Motor neuron (in vitro differentiated cells): ENCODE measurements at regions not wholly inside any gene's neighbourhood (a gene's known extent, or its start where the extent isn't known, plus 50 kb on each side); places are given as distances from the start of the nearest gene placed in this dataset.

Source experiments
- ATAC-seq, 8 experiments: fragments of 200-7000 bp; cut with Tn5 transposase; replicated peaks in 6 of 8; 2 replicates each; pipeline ENCODE4 v1.8.0; 2021; ENCODE audit warnings: mild to moderate bottlenecking in 8 of 8, moderate library complexity in 8 of 8
- H3K27ac ChIP-seq, 2 donors: fragments of 250-450 bp; sonication (Bioruptor Pico); 2 replicates each; pipeline ENCODE4 v1.9.0; 2021; ENCODE audit warnings: antibody characterized with exemption in 2 of 2, mild to moderate bottlenecking in 2 of 2, moderate library complexity in 1 of 2
- H3K4me1 ChIP-seq, 2 donors: fragments of 250-450 bp; sonication (Bioruptor Pico); replicated peaks in 1 of 2; 2 replicates each; pipeline ENCODE4 v1.6.1; 2021; ENCODE audit warnings: antibody characterized with exemption in 2 of 2, mild to moderate bottlenecking in 2 of 2, moderate library complexity in 1 of 2
- H3K4me3 ChIP-seq, 5 donors: fragments of 250-450 bp; sonication (Bioruptor Pico); 2 replicates each; pipeline ENCODE4 v1.9.0; 2021; ENCODE audit warnings: antibody characterized with exemption in 5 of 5, mild to moderate bottlenecking in 5 of 5, moderate library complexity in 4 of 5
- WGBS, 10 experiments: fragments of 450-650 bp; shearing (Covaris generic); methylation state at CpG; one replicate each; pipeline ENCODE4 v1.0.0; 2022; 5-methylcytosine and 5-hydroxymethylcytosine counted together
- in situ Hi-C, 9 experiments: fragments of 400-800 bp; cut with MboI; loops; one replicate each; pipeline ENCODE4 v1.15.0; 2021; ENCODE audit warnings: low sequenced_read_pairs in 9 of 9, low pct_unique_long_range_greater_than_20kb in 2 of 9; ENCODE audit not compliant: unreplicated experiment in 9 of 9

DNA sequence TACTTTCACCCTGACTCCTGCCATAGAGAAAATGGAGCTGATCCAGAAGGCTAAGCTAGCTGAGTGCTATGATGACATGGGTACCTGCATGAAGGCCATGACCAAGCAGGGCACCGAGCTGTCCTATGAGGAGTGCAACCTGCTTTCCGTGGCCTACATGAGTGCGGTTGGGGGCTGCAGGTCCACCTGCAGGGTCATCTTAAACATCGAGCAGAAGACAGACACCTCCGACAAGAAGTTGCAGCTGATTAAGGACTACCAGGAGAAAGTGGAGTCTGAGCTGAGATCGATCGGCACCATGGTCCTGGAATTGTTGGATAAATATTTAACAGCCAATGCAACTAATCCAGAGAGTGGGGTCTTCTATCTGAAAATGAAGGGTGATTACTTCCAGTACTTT is 438.0 kb downstream of the TMA16 start:
- in situ Hi-C loops = no loop called here
- H3K4me1 ChIP-seq = peaks cover 0 to 4% of the 10 kb centered on the region in 2 donors
- WGBS, 10 experiments = 15 to 100% (median 80%) methylated on average over 1 to 7 of the region's 7 CpGs; no CpG with 5 or more reads in 3 of the 10 experiments
- H3K27ac ChIP-seq = no peak overlapping the region
- no peak overlapping the region for H3K4me3 ChIP-seq
- ATAC-seq = no peak

DNA sequence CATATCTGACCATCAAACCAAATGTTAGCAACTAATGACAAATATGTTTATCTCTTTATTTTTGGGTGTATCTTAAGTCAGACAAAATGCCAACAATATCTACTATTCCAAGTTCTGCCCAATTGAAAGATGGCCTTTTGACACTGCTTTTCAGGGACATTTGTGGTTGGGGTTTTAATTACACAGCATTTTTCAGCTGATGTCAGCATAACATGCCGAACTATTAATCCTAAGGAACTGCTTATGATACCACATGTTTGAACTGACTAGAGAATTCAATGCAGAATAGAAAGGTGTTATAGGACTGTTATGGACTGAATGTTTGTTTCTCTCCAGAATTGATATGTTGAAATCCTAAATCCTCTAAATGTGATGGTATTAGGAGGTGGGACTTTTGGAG is 445.1 kb downstream of the TMA16 start:
- H3K27ac ChIP-seq = no peak overlapping the region
- H3K4me1 ChIP-seq = no peaks in the 10 kb centered on the region
- no peak overlapping the region for H3K4me3 ChIP-seq
- ATAC-seq = no peak
- WGBS, 10 experiments = 0 to 100% (median 83%) methylated on average over 1 of the region's 1 CpG; no CpG with 5 or more reads in 3 of the 10 experiments
- in situ Hi-C loops = no loop called here

DNA sequence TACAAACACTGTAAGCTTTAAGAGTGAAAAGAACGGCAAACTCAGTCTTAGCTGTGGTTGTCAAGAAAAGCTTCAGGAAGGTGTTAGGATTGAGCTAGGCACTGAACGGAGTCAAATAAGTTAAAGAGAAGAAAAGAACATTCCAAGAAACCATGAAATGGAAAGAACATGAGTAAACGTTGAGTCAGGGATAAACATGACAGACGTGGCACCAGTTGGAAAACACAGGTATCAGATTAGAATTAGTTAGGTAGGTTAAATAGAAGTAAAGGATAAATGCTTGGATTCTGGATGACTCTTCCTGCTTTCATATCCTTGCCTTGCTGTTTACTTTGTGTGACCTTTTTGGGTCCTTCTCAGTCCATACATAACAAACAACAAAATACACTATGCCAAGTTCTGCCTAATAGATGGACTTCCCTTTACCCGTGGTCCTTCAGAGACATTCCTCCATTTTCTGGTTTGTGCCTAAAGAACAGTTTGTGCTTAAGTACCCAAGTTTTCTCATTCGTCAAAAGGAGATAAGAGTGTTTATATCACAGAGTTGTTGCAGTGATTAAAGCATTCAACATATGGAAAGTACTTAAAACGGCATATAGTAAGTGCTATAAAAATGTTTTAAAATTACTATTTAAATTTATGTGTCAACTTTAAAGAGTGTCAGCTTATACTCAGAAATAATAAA is 446.9 kb downstream of the TMA16 start:
- no peak for ATAC-seq
- in situ Hi-C loops = no loop called here
- Histone ChIP-seq H3K4me1 (no peaks in the 10 kb centered on the region), H3K4me3 (no peak overlapping the region), H3K27ac (no peak overlapping the region)
- 0 to 94% (median 84%) methylated on average over 3 to 7 of the region's 7 CpGs for WGBS, 10 experiments

DNA sequence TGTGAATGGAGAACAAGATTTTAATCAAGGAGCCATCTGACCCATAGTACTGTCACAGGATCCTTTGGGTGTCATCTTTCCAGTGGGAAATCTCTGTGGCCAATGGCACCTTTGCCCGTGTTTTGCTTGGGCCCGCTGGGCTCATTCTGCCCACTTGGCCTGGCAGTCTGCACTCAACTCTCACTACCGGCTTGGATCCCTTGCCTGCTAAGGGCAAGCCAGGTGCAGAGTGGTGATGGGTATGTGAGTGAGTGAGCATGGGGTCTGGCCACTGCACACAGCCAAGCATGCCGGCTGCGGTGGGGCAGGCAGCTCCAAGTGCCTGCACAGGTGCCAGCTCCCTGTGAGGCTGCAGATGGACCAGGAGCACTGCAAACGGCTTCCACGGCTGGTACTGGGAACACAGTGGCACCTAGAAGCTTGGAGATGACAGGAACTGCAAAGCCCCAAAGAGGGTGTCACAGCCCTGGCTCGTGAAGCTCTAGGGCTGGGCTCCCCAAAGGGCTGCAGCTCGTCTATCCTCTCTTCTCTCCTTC is 454.5 kb downstream of the TMA16 start:
- no peak for ATAC-seq
- Histone ChIP-seq H3K27ac (no peak overlapping the region), H3K4me1 (no peaks in the 10 kb centered on the region), H3K4me3 (no peak overlapping the region)
- in situ Hi-C loops = no loop called here
- 13 to 100% (median 87%) methylated on average over 1 to 7 of the region's 9 CpGs; no CpG with 5 or more reads in 3 of the 10 experiments for WGBS, 10 experiments

DNA sequence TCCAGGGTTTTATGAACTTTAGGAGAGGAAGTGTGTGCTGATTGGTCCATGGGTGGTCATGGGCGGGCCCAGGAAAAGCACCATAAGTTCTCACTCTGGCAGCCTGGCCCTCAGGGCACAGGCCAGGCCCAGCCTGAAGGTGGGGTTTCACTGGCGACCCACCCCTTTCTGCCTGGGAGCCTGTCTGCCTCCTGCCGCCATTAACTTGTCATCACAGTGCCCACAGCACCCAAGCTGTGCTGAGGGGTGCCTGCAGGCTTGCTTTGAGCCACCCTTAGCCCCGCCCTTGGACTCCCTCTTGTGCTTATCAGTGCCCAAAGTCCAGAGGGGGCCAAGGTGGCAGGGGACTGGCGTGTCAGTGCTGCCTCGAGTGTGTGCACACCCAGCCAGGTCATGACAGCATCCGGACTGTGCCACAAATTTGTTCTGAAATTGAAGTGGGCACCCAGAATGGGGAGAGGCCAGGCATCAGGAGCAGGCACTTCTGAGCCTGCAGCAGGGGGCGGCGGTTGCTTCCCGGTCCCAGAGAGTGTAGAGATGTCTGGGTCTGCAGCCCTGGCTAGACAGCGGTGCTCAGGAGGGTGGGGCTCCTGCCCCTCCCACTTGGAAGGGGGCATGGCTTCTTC is 455.6 kb downstream of the TMA16 start:
- Histone ChIP-seq H3K4me1 (no peaks in the 10 kb centered on the region), H3K27ac (no peak overlapping the region), H3K4me3 (no peak overlapping the region)
- WGBS, 10 experiments = 0 to 94% (median 68%) methylated on average over 1 to 4 of the region's 11 CpGs; no CpG with 5 or more reads in 5 of the 10 experiments
- in situ Hi-C loops = no loop called here
- no peak for ATAC-seq

DNA sequence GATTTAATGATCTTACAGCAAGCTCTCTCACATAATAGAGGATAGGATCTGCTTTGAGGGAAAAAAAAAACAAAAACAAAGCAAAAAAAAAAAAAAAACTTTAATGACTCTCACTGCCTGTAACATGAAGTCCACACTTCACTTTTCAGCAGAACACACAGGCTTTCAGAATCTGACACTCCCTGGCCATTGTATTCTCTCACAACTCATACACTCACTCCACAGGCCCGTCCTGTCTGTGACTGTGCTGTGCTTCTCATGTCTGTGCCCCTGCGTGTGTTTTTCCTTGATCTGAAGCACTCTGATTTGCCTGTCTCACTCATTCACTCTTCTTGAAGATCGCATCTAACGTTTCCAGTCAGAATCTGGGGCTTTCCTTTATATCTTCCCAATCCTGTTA is 460.8 kb downstream of the TMA16 start:
- in situ Hi-C loops = no loop called here
- peak in 5 of 8 experiments; percentile 76 to 94 (median 77) for ATAC-seq
- 0 to 86% (median 72%) methylated on average over 1 to 4 of the region's 4 CpGs for WGBS, 10 experiments
- Histone ChIP-seq H3K4me1 (no peaks in the 10 kb centered on the region), H3K4me3 (no peak overlapping the region), H3K27ac (no peak overlapping the region)

DNA sequence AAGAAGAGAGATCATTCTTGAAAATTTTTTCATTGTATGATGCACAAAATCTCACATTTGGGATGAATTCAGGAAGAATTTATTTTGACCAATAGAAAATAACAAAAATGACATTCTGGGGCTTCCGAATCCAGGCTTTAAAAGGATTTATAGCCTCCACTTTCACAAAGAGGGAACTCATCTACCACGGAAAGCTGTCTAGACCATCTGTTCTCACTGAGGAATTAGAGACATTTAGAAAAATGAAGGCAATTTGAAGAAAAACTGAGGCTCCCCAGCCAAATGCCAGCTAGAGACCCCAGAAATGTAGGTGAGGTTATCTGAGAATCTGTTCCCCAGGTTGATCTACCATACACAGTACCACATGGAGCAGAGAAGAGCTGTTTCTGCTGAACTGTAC is 464.3 kb downstream of the TMA16 start:
- Histone ChIP-seq H3K4me1 (no peaks in the 10 kb centered on the region), H3K4me3 (no peak overlapping the region), H3K27ac (no peak overlapping the region)
- WGBS, 10 experiments = 24 to 78% (median 71%) methylated on average over 1 to 2 of the region's 2 CpGs; no CpG with 5 or more reads in 1 of the 10 experiments
- in situ Hi-C loops = no loop called here
- ATAC-seq = no peak

DNA sequence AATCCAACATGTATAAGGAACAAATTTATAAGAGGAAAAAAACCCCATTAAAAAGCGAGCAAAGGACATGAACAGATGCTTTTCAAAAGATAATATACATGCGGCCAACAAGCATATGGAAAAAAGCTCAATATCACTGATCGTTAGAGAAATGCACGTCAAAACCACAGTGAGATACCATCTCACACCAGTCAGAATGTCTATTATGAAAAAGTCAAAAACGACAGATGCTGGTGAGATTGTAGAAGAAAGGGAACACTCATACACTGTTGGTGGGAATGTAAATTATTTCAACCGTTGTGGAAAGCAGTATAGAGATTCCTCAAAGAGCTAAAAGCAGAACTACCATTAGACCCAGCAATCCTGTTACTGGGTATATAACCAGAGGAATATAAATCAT is 465.4 kb downstream of the TMA16 start:
- in situ Hi-C loops = no loop called here
- Histone ChIP-seq H3K4me3 (no peak overlapping the region), H3K4me1 (no peaks in the 10 kb centered on the region), H3K27ac (no peak overlapping the region)
- no peak for ATAC-seq
- WGBS, 10 experiments = 26 to 97% (median 86%) methylated on average over 3 to 6 of the region's 6 CpGs

DNA sequence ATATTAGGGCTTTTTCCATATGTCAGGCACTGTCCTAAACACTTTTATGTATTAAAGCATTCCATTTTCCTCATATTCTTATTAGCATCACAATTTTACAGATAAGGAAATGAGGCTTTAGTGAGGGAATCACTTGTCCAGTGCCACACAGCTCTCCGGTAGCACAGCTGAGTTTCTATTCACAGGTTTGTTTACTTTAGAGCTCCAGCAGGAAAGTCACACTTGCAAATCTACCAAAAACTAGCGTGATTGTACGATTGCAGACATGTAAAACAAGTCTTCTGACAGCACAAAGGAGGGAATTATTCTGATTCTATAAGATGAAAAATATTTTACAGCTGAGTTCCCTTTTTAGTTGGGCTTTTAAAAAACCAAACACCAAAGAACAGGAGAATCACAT is 472.1 kb downstream of the TMA16 start:
- no peak overlapping the region for H3K27ac ChIP-seq
- peaks cover 0 to 4% of the 10 kb centered on the region in 2 donors for H3K4me1 ChIP-seq
- ATAC-seq = peak in 2 of 8 experiments; percentile 33 to 57
- H3K4me3 ChIP-seq = no peak overlapping the region
- in situ Hi-C loops = no loop called here
- WGBS, 10 experiments = 0 to 60% (median 39%) methylated on average over 1 to 3 of the region's 3 CpGs; no CpG with 5 or more reads in 2 of the 10 experiments

DNA sequence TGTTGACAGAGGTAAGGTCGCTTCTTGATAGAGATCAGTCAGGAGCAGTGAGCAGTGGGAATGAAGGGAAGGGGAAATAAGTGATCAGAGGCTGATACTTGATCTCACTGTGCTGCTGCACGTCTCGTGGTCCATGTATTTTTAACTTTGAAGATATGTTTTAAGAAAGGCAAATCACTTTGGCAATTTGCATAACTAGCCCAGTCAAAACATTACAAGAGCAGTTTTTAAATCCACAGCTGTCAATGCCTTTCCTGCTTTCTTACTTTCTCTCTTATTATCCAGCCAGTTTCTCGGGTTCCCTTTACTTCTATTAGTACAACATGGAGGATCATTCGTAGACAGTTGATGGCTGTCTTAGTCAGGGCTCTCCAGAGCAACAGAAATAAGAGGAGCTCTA is 472.8 kb downstream of the TMA16 start:
- Histone ChIP-seq H3K27ac (no peak overlapping the region), H3K4me1 (peaks cover 0 to 4% of the 10 kb centered on the region in 2 donors), H3K4me3 (no peak overlapping the region)
- WGBS, 10 experiments = 0 to 100% (median 75%) methylated on average over 1 to 5 of the region's 5 CpGs; no CpG with 5 or more reads in 3 of the 10 experiments
- peak in 1 of 8 experiments; percentile 43 for ATAC-seq
- in situ Hi-C loops = no loop called here

DNA sequence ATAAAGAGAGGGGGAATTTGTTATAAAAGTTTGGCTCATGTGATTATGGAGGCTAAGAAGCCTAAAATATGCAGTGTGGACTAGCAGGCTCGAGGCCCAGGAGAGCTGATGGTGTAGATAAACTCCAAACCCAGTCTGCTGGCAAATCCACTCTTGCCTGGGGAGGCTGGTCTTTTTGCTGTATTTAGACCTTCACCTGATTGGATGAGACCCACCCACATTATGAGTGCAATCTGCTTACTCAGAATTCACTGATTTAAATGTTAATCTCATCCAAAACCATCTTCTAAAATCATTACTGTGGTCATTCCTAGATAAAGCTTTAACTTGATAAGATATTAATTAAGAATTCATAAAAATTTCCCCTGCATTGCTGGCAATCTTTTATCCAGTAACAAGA is 473.2 kb downstream of the TMA16 start:
- H3K27ac ChIP-seq = no peak overlapping the region
- H3K4me3 ChIP-seq = no peak overlapping the region
- 20 to 86% (median 40%) methylated on average over 1 of the region's 1 CpG; no CpG with 5 or more reads in 5 of the 10 experiments for WGBS, 10 experiments
- H3K4me1 ChIP-seq = peaks cover 0 to 4% of the 10 kb centered on the region in 2 donors
- ATAC-seq = no peak
- in situ Hi-C loops = no loop called here

DNA sequence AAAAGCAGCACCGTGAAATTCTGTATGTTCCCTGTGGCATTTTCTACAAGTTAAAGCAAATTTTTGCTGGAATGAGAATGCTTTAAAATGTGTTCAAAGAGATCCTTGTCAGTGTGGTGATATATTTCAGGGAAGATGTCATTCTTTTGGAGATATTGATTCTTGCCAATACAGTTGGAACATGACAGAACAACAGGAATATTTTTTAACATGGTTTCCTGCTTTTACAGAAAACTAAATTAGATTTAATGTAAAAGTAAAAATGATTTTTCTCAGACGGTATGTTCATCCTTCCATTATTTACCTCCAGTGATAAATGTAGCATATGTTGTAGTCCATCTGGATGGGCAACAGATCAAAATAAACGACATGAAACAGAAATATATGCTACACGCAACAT is 474.8 kb downstream of the TMA16 start:
- ATAC-seq = no peak
- WGBS, 10 experiments = 8 to 94% (median 56%) methylated on average over 1 to 4 of the region's 4 CpGs
- in situ Hi-C loops = no loop called here
- Histone ChIP-seq H3K4me3 (no peak overlapping the region), H3K4me1 (peaks cover 0 to 4% of the 10 kb centered on the region in 2 donors), H3K27ac (no peak overlapping the region)

DNA sequence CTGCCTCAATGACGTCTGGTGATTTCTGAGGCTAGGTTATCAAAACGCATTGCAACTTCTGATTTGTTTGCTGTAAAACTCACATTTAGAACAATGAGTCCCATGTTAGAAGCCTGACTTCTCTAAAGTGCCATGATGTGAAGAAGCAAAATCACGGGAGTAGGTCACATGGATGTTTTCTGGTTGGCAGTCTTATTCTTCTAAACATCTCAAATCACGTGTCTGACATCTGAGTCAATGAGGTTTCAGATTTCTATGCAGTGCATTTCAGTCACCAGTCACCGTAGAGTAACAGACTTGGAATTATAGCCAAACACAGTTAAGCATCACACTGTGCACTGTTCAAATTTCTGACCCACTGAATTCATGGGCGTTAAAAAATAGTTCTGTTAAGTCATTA is 482.1 kb downstream of the TMA16 start:
- Histone ChIP-seq H3K4me1 (no peaks in the 10 kb centered on the region), H3K27ac (no peak overlapping the region), H3K4me3 (no peak overlapping the region)
- WGBS, 10 experiments = 8 to 100% (median 89%) methylated on average over 2 to 6 of the region's 6 CpGs
- in situ Hi-C loops = no loop called here
- no peak for ATAC-seq
